ENCODE measurements at regions not wholly inside any gene's neighbourhood (a gene's known extent, or its start where the extent isn't known, plus 50 kb on each side); places are given as distances from the start of the nearest gene placed in this dataset.
"Not testable (repeated sequence)": the region's sequence is repeated elsewhere in the genome, so short reads cannot be mapped to it uniquely, and the experiment has no call there.

DNA sequence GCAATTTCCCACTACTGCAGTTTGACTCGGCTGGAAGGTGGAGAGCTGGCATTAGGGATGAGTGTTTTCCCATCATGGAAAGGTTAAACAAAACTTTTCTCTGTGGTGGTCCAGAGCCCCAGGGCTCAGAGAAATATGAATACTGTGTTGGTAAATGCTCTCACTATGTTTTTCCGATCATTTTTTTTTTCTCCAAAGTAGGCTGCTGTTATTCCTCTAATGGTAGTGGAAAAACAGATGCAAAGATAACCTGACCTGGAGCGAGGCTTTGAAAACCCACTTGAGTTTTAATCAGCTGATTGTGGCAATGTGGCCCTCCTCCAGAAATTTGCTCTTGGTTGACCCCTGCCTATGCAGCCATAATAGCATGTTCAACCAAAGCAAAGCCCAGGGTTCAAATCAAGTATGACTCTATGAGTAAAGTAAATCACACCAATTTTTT is 320.8 kb upstream of the CTNNB1 start:
- DNase-seq: no peak

DNA sequence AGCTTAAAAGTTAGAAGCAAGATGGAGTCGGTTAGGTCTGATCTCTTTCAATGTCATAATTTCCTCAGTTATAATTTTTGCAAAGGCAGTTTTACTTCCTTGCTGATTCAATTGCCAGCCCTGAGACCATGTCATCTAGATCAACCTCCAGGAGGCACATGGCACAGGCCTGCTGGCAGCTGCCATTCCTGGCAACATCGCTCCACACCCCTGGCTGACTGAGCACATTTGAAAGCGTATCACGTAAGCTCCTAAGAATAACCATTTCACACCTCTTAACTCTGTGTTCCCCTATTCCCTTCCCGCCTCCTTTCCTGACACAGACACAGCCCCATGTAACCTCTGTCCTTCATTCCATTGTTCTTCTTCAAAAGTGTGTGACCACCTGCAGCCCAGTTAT is 313.9 kb upstream of the CTNNB1 start:
- no peak for DNase-seq

- no peak for DNase-seq
These were observed 312.5 kb upstream of the CTNNB1 start for GRCh38 chr3:40886660-40887425.

- no peak for DNase-seq
These were observed 308.1 kb upstream of the CTNNB1 start for GRCh38 chr3:40891186-40891585.

DNA sequence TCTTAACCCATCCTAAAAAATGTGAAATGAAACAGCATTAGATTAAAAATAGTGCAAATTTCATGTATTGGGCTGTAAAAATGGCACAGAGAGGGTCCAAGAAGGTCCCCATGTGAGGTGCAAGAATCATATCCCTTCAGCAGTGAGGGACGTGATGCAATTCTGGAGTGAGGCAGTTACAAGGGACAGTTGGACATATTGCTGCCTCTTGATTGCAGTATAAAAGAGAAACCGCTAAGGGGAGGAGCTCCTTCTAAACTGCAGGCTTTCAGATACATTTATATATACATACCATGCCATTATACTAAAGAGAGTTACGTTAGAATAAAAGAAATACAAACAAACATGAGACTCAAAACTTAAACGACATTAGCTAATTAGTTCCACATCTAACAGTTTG is 304.2 kb upstream of the CTNNB1 start:
- no peak for DNase-seq

DNA sequence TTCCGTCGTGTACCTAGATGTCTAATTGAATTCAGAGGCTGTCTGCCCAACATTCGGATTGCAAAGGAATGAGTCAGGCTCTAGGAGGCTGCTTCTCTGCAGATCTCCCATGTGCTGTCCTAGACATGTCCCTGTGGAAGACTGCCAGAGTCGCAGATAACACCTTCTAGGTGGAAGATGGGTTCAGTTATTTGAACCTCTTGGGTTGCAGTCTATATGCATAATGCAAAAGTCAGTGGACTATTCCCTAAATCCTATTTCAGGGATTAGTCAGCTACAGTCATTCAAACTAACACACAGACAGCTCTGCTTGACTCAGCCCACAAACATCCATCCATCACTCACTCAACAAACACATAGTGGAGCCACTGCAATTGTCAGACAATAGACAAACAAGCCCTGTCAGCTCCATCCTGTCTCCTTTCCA is 300.0 kb upstream of the CTNNB1 start:
- no peak for DNase-seq

GRCh38 chr3:40901298-40901697 is 298.0 kb upstream of the CTNNB1 start:
- DNase-seq: no peak

DNA sequence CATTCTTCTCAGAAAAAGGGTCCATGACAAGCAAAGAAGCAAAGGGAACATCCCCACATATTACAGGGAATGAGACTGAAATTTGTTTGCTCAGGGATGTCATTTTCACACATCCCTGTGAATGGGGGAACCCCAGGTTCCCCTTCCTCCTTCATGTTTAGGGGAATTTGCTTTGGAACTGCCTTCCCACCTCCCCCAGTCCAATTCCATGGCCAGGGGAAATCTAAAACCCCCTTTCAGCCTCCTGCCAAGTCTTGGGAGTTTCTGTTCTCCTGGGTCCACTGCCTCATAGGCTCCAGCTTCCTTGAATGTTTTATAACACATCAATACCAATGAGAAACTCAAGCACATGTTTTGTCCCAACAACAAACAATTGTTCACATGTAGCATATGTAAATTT is 297.5 kb upstream of the CTNNB1 start:
- DNase-seq: no peak

DNA sequence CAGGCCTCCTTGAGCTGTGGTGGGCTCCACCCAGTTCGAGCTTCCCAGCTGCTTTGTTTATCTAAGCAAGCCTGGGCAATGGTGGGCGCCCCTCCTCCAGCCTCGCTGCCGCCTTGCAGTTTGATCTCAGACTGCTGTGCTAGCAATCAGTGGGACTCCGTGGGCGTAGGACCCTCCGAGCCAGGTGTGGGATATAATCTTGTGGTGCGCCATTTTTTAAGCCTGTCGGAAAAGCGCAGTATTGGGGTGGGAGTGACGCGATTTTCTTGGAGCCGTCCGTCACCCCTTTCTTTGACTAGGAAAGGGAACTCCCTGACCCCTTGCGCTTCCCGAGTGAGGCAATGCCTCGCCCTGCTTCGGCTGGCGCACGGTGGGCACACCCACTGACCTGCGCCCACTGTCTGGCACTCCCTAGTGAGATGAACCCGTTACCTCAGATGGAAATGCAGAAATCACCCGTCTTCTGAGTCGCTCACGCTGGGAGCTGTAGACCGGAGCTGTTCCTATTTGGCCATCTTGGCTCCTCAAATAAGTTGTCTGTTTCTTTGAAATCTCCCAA is 291.3 kb upstream of the CTNNB1 start:
- DNase-seq: not testable (repeated sequence)

- no peak for DNase-seq
These were observed 290.7 kb upstream of the CTNNB1 start for GRCh38 chr3:40908612-40909011.

- no peak for DNase-seq
These were observed 288.0 kb upstream of the CTNNB1 start for GRCh38 chr3:40911264-40911663.

- no peak for DNase-seq
These were observed 287.4 kb upstream of the CTNNB1 start for GRCh38 chr3:40911928-40912327.

GRCh38 chr3:40912461-40912860 is 286.8 kb upstream of the CTNNB1 start:
- no peak for DNase-seq

- DNase-seq: no peak
These were observed 286.1 kb upstream of the CTNNB1 start for GRCh38 chr3:40913192-40913591.

DNA sequence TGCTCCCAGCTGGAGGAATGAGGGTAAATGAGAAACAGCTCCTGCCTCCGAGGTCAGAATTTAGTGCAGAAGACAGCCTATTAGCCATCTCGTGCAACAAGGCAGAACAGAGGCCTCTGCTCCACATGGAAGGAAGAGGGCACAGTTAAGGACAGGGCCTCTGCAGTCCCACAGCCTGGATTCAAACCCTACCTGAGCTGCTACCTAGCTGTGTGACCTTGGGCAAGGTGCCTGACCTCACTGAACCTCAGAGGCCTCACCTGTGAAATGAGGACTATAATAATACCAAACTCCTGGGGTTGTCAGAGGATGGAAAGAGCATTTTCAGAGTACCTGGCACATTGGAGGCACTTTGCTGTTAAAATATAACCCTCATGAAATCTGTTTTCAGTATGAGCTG is 285.7 kb upstream of the CTNNB1 start:
- DNase-seq: no peak

DNA sequence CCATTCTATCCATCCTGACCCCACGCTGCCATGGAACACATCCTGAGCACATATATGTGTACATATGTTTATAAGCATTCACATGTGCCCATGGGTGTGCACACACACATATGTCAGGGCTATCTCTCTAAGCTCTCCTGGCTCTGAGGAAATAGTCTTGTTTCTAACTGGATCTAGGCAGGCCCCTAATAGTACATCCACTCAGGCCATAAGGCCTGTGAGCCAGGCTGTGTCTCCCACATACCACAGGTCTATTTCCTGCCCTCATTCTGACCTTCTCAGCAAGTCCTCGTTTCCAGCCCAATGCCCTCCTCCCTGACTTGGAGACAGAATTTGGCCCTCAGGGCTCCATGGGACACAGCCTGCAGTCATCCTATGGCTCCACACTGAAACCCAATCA is 284.8 kb upstream of the CTNNB1 start:
- DNase-seq: no peak

GRCh38 chr3:40915346-40915865 is 283.9 kb upstream of the CTNNB1 start:
- DNase-seq: peak in 13 of 58 donors; percentile 2 to 54 (median 9)

DNA sequence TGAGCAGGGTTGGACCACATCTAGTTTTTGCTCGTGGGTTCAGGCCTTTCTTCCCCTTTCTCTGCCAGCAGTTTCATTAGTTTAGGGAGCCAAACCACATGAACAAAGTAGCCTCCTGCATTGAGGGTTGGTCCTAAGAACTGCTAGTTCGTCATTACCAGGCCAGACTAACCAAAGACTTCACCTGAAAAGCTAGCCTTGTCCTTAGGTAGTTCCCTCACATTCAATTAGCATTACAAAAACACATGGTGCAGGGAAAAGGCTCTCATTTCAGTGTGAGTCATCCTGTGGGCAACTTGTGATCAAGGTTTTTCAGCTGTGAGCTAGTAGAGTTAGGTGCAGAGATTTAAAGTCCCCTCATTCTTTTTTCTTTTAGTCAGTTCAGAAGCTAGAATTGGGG is 279.3 kb upstream of the CTNNB1 start:
- DNase-seq: no peak

GRCh38 chr3:40921251-40921650 is 278.1 kb upstream of the CTNNB1 start:
- DNase-seq: no peak

DNA sequence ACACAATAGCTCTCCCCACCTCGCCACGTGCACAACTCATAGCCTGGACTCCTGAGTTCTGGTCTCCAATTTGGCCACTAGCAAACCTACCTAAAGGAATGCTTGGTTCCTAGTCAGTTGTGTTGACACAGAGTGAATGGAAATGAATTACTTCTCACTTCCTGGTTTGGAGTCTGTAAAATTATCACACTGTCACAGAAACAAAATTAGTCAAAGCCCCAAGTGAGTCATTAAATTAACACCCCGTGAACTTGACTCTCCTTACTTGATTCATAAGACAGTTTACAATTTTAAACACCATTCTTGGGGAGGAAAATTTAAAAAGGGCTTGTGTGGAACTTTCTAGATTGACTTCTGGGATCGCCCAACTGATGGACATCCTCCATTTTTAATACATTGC is 276.2 kb upstream of the CTNNB1 start:
- DNase-seq: no peak

GRCh38 chr3:40923651-40924050 is 275.7 kb upstream of the CTNNB1 start:
- DNase-seq: no peak

DNA sequence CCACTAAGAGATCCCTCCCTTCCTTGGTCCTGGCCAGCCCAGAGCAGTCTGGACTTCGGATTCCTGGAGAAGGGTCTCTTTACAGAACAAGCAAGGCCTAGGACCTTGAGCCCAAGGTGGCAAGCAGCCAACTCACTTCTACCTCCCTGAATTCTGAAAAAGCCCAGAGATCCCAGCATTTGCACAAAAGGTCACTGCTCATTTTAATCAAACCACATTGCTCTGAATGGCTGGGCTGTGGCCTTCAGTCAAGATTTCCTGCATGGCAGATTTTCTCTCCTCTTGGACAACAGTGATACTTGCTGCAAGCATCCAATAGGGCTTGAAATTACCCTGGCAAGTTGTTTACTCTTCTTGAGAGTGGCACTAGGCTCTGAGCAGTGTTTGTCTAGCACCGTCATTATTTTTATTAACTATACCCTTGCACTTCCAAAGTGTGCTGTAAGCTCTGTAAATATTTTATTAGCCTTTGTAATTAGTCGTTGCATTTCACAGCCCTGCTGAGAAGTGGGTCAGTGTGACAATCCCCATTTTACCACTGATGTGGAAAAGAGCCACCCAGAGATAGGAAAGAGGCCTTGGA is 274.7 kb upstream of the CTNNB1 start:
- DNase-seq: peak in 17 of 58 donors; percentile 3 to 39 (median 11)

- DNase-seq: no peak
These were observed 274.1 kb upstream of the CTNNB1 start for GRCh38 chr3:40925231-40925630.

All from anterior cingulate cortex (tissue), 58 donors.